ENCODE measurements at regions not wholly inside any gene's neighbourhood (a gene's known extent, or its start where the extent isn't known, plus 50 kb on each side); places are given as distances from the start of the nearest gene placed in this dataset.

- TF ChIP-seq CTCF (IDR thresholded peaks at IDR 0.05; ENCODE audit: low read depth, low read length): no peak
- DNase-seq (ENCODE audit: extremely low read depth, low read depth): no peak
Observed at GRCh38 chr11:81472646-81473045, 1261.0 kb downstream of the FAM181B start.

DNA sequence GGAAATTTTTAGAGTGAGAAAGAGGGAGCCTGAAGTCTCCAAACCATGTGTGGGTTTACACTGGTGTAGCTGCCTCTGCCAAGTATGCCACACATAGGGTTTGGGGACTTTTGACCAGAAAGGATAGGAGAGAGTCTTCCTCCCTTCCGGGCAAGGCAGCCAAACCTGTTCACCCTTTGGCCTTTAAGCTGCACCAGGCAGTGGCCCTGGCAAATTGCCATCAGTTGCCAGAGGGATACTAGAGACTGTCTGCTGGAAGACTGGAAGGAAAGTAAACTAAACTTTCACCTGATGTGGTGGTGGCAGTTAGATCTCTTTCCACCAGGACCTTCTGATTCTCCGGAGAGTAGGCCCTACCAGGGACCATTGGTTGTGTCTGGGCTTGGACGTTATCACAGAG is 1263.2 kb downstream of the FAM181B start:
- DNase-seq (ENCODE audit: extremely low read depth, low read depth): no peak
- no peak for TF ChIP-seq CTCF (IDR thresholded peaks at IDR 0.05; ENCODE audit: low read depth, low read length)

GRCh38 chr11:81459766-81460306 is 1273.8 kb downstream of the FAM181B start:
- no peak for TF ChIP-seq CTCF (IDR thresholded peaks at IDR 0.05; ENCODE audit: low read depth, low read length)
- DNase-seq (ENCODE audit: extremely low read depth, low read depth): no peak

DNA sequence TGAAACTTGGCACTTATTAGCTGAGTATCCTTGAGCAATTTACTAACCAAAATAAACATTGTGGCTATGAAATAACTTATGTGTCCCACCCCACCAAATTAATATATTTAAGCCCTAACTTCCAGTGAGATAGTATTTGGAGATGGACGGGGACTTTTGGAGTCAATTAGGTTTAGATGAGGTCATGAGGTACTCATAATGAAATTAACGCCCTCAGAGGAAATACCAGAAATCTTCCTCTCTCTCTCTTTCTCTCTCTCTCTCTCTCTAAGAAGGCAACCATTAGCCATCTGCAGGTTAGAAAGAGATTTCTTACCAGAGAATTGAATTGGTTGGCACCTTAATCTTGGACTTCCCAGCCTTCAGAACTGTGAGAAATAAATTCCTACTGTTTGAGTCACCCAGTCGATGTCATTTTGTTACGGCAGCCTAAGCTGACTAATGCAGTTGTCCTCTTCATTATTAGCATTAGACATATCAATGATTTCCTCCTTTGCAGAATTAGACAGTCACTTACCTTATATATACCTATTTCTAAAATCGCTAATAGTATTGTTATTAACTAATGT is 1284.0 kb downstream of the FAM181B start:
- DNase-seq (ENCODE audit: extremely low read depth, low read depth): no peak
- no peak for TF ChIP-seq CTCF (IDR thresholded peaks at IDR 0.05; ENCODE audit: low read depth, low read length)

- no peak for DNase-seq (ENCODE audit: extremely low read depth, low read depth)
- TF ChIP-seq CTCF (IDR thresholded peaks at IDR 0.05; ENCODE audit: low read depth, low read length): no peak
Observed at GRCh38 chr11:81444297-81444696, 1289.4 kb downstream of the FAM181B start.

GRCh38 chr11:81432333-81432732 is 1301.3 kb downstream of the FAM181B start:
- TF ChIP-seq CTCF (IDR thresholded peaks at IDR 0.05; ENCODE audit: low read depth, low read length): no peak

DNA sequence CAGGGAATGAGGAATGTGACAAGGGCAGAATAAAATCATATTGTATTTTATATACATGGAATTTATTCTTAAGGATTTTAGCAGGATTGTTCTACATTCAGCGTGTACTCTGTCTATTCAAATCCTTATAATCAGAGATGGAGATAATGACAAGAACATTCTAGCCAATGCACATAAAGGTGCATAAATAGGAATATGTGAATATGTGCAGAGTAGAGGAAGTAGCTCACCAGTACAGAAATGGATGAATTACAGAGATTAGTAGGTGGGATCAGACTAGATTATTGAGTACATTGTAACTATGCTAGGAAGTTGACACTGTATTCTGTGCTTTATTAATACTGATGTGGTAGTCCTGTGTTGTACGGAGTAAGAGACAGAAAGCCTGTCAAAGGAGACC is 1308.8 kb downstream of the FAM181B start:
- no peak for DNase-seq (ENCODE audit: extremely low read depth, low read depth)

More at GRCh38 chr11:81432333-81432732, 1301.3 kb downstream of the FAM181B start:
- no peak for DNase-seq (ENCODE audit: extremely low read depth, low read depth)

More for the DNA sequence above, 1308.8 kb downstream of the FAM181B start:
- no peak for TF ChIP-seq CTCF (IDR thresholded peaks at IDR 0.05; ENCODE audit: low read depth, low read length)

Measured in AG09319 (cell line).